ENCODE measurements at regions not wholly inside any gene's neighbourhood (a gene's known extent, or its start where the extent isn't known, plus 50 kb on each side); places are given as distances from the start of the nearest gene placed in this dataset.

GRCh38 chr5:54746777-54747398 is 229.3 kb downstream of the SNX18 start:
- H3K36me3 ChIP-seq: no peaks in the 10 kb centered on the region
- H3K9me3 ChIP-seq: no peaks in the 10 kb centered on the region
- H3K27ac ChIP-seq: no peak overlapping the region
- TF ChIP-seq, protein P1, sequence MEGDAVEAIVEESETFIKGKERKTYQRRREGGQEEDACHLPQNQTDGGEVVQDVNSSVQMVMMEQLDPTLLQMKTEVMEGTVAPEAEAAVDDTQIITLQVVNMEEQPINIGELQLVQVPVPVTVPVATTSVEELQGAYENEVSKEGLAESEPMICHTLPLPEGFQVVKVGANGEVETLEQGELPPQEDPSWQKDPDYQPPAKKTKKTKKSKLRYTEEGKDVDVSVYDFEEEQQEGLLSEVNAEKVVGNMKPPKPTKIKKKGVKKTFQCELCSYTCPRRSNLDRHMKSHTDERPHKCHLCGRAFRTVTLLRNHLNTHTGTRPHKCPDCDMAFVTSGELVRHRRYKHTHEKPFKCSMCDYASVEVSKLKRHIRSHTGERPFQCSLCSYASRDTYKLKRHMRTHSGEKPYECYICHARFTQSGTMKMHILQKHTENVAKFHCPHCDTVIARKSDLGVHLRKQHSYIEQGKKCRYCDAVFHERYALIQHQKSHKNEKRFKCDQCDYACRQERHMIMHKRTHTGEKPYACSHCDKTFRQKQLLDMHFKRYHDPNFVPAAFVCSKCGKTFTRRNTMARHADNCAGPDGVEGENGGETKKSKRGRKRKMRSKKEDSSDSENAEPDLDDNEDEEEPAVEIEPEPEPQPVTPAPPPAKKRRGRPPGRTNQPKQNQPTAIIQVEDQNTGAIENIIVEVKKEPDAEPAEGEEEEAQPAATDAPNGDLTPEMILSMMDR (IDR thresholded peaks at IDR 0.05): no peak
- TF ChIP-seq POLR2A (IDR thresholded peaks at IDR 0.05): no peak
- H3K4me1 ChIP-seq: peaks cover 0 to 16% (median 8%) of the 10 kb centered on the region in 4 donors
- H3K27me3 ChIP-seq: no peaks in the 10 kb centered on the region
- DNase-seq: no peak
- no peak overlapping the region for H3K4me3 ChIP-seq

DNA sequence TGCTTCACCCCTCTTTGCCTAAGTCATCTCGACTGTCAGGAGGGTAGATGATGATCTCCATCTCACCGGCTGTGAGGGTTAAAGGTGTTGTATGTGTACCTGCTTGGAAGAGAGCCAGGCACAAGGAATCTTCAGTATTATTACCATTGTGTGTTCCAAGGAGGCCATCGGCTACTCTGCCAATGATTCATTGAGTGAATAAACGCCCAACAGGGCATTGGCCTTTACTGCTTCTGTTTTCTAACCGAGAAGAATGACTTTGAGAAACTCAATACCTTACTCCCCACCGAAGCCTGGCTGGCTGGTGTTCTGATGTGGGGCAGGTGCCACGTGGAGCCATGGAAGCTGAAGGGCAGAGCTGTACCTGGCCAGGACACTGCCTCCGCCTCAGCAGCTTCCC is 228.8 kb downstream of the SNX18 start:
- H3K27me3 ChIP-seq: no peaks in the 10 kb centered on the region
- no peak for DNase-seq
- H3K36me3 ChIP-seq: no peaks in the 10 kb centered on the region
- no peaks in the 10 kb centered on the region for H3K9me3 ChIP-seq
- H3K4me3 ChIP-seq: no peak overlapping the region
- TF ChIP-seq, protein P1 (IDR thresholded peaks at IDR 0.05): no peak
- TF ChIP-seq POLR2A (IDR thresholded peaks at IDR 0.05): no peak
- H3K4me1 ChIP-seq: peaks cover 0 to 16% (median 8%) of the 10 kb centered on the region in 4 donors
- H3K27ac ChIP-seq: no peak overlapping the region

DNA sequence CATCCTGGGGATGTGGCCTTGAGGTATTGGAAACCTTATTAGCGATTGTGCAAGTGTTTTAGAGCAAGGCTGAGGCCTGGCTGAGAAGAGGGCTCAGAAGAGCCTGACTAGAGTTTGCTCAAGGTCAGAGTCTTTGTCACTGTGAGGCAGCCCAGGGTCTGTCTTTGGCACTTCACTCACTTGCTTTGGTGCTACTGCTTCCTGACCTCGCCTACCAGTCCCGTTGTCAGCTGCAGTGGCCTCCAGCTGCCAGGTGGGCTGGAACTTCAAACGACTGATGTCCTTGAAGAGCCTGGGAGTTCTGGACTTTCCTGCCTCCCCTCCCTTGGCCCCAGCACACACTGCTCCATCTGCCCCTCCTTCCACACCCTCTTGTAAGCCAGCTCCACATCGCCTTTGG is 228.0 kb downstream of the SNX18 start:
- H3K27ac ChIP-seq: peak overlapping the region in 3 of 4 donors; percentile 19 to 73 (median 66)
- DNase-seq: no peak
- no peaks in the 10 kb centered on the region for H3K9me3 ChIP-seq

GRCh38 chr5:54743997-54744788 is 226.6 kb downstream of the SNX18 start:
- Histone ChIP-seq H3K9me3 (no peaks in the 10 kb centered on the region), H3K4me1 (peaks cover 0 to 16% (median 8%) of the 10 kb centered on the region in 4 donors), H3K27me3 (no peaks in the 10 kb centered on the region), H3K27ac (peak overlapping the region; percentile 59 to 73 (median 66)), H3K4me3 (no peak overlapping the region), H3K36me3 (no peaks in the 10 kb centered on the region)
- DNase-seq: peak in 2 of 3 donors; percentile 72 to 76
- TF ChIP-seq, protein P1 (IDR thresholded peaks at IDR 0.05): no peak
- TF ChIP-seq POLR2A (IDR thresholded peaks at IDR 0.05): no peak

More for the DNA sequence above, 228.0 kb downstream of the SNX18 start:
- no peaks in the 10 kb centered on the region for H3K27me3 ChIP-seq
- no peaks in the 10 kb centered on the region for H3K36me3 ChIP-seq
- H3K4me1 ChIP-seq: peaks cover 0 to 16% (median 8%) of the 10 kb centered on the region in 4 donors
- TF ChIP-seq, protein P1 (IDR thresholded peaks at IDR 0.05): no peak
- TF ChIP-seq POLR2A (IDR thresholded peaks at IDR 0.05): no peak
- H3K4me3 ChIP-seq: no peak overlapping the region

GRCh38 chr5:54743581-54743980 is 226.0 kb downstream of the SNX18 start:
- Histone ChIP-seq H3K4me1 (peaks cover 0 to 16% (median 8%) of the 10 kb centered on the region in 4 donors), H3K27me3 (no peaks in the 10 kb centered on the region), H3K4me3 (no peak overlapping the region), H3K36me3 (no peaks in the 10 kb centered on the region), H3K9me3 (no peaks in the 10 kb centered on the region), H3K27ac (peak overlapping the region; percentile 39 to 73 (median 62))
- no peak for DNase-seq
- no peak for TF ChIP-seq POLR2A (IDR thresholded peaks at IDR 0.05)
- TF ChIP-seq, protein P1 (IDR thresholded peaks at IDR 0.05): no peak

Measured in Peyer's patch (tissue), 4 donors.